ENCODE measurements at regions not wholly inside any gene's neighbourhood (a gene's known extent, or its start where the extent isn't known, plus 50 kb on each side); places are given as distances from the start of the nearest gene placed in this dataset.

DNA sequence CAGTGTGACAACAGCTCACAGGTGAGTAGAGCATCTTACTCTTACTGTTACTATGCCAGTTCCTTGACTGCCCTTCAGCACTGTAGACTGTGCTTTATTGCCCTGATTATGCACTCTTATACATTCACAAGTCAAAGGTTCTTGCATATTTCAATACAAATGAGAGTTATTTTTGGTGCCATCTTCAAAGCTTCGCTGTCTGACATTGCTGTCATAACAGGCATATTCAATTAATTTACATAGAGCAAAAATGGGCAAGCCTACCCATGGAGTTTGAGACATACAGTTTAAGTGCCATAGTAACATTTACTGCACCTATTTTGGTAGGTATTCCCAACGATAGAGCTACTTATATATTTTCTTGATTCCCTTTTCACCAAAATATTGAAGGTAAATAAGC is 107.5 kb upstream of the CNTN1 start:
- no peaks in the 10 kb centered on the region for H3K27me3 ChIP-seq
- intact Hi-C loops (cut with DNase I) = no loop called here
- H3K9me3 ChIP-seq (replicated peaks in 1 of 3) = no peaks in the 10 kb centered on the region
- H3K36me3 ChIP-seq (replicated peaks in 1 of 2) = no peaks in the 10 kb centered on the region
- WGBS, 4 donors = 57 to 68% (median 60%) methylated on average over 2 of the region's 2 CpGs
- DNase-seq = no peak
- TF ChIP-seq POLR2A (IDR thresholded peaks at IDR 0.05) = no peak
- TF ChIP-seq, protein P1, sequence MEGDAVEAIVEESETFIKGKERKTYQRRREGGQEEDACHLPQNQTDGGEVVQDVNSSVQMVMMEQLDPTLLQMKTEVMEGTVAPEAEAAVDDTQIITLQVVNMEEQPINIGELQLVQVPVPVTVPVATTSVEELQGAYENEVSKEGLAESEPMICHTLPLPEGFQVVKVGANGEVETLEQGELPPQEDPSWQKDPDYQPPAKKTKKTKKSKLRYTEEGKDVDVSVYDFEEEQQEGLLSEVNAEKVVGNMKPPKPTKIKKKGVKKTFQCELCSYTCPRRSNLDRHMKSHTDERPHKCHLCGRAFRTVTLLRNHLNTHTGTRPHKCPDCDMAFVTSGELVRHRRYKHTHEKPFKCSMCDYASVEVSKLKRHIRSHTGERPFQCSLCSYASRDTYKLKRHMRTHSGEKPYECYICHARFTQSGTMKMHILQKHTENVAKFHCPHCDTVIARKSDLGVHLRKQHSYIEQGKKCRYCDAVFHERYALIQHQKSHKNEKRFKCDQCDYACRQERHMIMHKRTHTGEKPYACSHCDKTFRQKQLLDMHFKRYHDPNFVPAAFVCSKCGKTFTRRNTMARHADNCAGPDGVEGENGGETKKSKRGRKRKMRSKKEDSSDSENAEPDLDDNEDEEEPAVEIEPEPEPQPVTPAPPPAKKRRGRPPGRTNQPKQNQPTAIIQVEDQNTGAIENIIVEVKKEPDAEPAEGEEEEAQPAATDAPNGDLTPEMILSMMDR (IDR thresholded peaks at IDR 0.05) = no peak
- H3K4me3 ChIP-seq = no peak overlapping the region
- H3K27ac ChIP-seq = no peak overlapping the region
- H3K4me1 ChIP-seq (replicated peaks in 1 of 2) = no peaks in the 10 kb centered on the region

GRCh38 chr12:40586823-40587222 is 105.4 kb upstream of the CNTN1 start:
- no peaks in the 10 kb centered on the region for H3K9me3 ChIP-seq (replicated peaks in 1 of 3)
- H3K27me3 ChIP-seq = no peaks in the 10 kb centered on the region
- no peaks in the 10 kb centered on the region for H3K36me3 ChIP-seq (replicated peaks in 1 of 2)
- no peak overlapping the region for H3K27ac ChIP-seq
- H3K4me1 ChIP-seq (replicated peaks in 1 of 2) = no peaks in the 10 kb centered on the region
- DNase-seq = no peak
- H3K4me3 ChIP-seq = no peak overlapping the region
- TF ChIP-seq POLR2A (IDR thresholded peaks at IDR 0.05) = no peak
- TF ChIP-seq, protein P1 (IDR thresholded peaks at IDR 0.05) = no peak
- intact Hi-C loops (cut with DNase I) = no loop called here

GRCh38 chr12:40587421-40587820 is 104.8 kb upstream of the CNTN1 start:
- Histone ChIP-seq H3K27me3 (no peaks in the 10 kb centered on the region), H3K9me3 (replicated peaks in 1 of 3) (no peaks in the 10 kb centered on the region), H3K27ac (no peak overlapping the region), H3K4me1 (replicated peaks in 1 of 2) (no peaks in the 10 kb centered on the region), H3K4me3 (no peak overlapping the region), H3K36me3 (replicated peaks in 1 of 2) (no peaks in the 10 kb centered on the region)
- intact Hi-C loops (cut with DNase I) = no loop called here
- TF ChIP-seq, protein P1 (IDR thresholded peaks at IDR 0.05) = no peak
- TF ChIP-seq POLR2A (IDR thresholded peaks at IDR 0.05) = no peak
- DNase-seq = no peak

DNA sequence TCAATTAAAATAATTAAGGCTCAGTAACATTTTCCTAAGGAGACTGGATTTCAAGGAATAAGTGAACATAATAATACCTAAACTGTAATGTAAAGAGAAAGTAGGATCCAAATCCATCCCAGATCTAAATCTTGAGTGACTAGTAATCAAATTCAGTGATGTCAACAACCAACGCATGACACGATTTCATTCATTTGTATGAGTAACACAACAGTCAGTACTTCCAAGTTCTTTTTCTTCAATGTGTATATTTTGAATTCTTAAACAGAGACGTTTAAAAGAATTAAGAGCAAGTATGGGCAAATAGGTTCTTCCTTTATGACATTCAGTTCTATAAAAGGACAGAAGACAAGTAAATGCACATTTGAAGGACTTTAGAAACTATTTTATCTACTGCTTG is 104.3 kb upstream of the CNTN1 start:
- H3K36me3 ChIP-seq (replicated peaks in 1 of 2) = no peaks in the 10 kb centered on the region
- intact Hi-C loops (cut with DNase I) = no loop called here
- H3K4me1 ChIP-seq (replicated peaks in 1 of 2) = no peaks in the 10 kb centered on the region
- no peaks in the 10 kb centered on the region for H3K27me3 ChIP-seq
- TF ChIP-seq, protein P1 (IDR thresholded peaks at IDR 0.05) = no peak
- no peak for TF ChIP-seq POLR2A (IDR thresholded peaks at IDR 0.05)
- 67 to 80% (median 77%) methylated on average over 3 of the region's 3 CpGs for WGBS, 4 donors
- no peak for DNase-seq
- no peak overlapping the region for H3K4me3 ChIP-seq
- H3K27ac ChIP-seq = no peak overlapping the region
- no peaks in the 10 kb centered on the region for H3K9me3 ChIP-seq (replicated peaks in 1 of 3)
